ENCODE measurements at regions not wholly inside any gene's neighbourhood (a gene's known extent, or its start where the extent isn't known, plus 50 kb on each side); places are given as distances from the start of the nearest gene placed in this dataset.
"Not testable (repeated sequence)": the region's sequence is repeated elsewhere in the genome, so short reads cannot be mapped to it uniquely, and the experiment has no call there.

DNA sequence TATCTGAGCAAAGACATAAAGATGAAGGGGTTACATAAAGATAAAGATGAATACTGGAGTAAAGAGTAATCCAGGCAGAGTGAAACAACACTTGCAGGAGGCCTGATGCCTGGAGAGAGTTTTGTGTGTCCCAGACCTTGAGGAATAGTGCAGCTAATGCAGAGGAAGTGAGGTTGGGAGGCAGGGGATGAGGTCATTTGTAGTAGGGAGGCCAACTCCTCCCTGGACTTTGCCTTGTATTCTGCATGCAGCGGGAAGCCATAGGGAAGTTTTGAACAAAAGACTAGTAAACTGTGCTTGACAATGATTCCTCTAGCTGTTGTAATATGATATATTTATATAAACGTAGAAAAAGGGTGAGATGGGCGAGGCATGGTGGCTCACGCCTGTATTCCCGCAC, 356.6 kb downstream of the KCNJ2 start:
- no peak for FAIRE-seq

DNA sequence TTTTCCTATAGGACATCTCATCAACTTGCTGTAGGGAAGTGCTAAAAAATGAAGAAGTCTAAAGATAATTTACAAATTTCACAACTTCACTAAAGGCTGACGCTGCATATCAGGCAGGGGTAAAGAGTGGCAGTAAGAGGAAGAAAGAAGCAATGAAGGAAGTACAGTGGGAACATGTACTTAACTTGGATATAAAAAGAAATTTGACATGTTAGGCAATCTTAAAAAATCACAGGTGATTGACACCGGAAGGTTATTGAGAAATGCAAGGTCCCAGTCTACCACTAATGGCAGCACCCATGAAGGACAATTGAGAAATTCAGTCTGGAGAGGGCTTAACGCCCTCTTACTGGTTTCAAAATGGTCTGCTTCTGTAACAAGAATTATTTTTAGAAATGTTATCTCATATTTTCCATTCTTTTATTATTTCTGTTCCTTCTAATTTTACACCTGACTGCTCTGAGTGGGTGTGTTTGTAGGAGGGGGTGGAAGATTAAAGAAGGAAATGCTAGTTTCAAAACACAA, 358.1 kb downstream of the KCNJ2 start:
- FAIRE-seq, result no peak

GRCh38 chr17:70533427-70533826, 364.1 kb downstream of the KCNJ2 start:
- no peak for FAIRE-seq

DNA sequence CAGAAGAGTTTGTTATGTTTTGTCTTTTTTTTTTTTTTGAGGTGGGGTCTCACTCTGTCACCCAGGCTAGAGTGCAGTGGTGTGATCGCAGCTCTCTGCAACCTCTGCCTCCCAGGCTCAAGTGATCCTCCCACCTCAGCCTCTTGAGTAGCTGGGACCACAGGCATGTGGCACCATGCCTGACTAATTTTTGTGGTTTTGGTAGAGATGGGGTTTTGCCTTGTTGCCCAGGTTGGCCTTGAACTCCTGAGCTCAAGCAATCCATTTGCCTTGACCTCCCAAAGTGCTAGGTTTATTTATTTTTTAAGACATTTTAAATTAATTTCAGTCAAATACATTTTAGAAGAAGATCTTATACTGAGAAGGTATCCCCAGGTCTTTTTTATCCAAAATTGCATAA, 366.7 kb downstream of the KCNJ2 start:
- no peak for FAIRE-seq

GRCh38 chr17:70539132-70539924, 370.0 kb downstream of the KCNJ2 start:
- no peak for FAIRE-seq

DNA sequence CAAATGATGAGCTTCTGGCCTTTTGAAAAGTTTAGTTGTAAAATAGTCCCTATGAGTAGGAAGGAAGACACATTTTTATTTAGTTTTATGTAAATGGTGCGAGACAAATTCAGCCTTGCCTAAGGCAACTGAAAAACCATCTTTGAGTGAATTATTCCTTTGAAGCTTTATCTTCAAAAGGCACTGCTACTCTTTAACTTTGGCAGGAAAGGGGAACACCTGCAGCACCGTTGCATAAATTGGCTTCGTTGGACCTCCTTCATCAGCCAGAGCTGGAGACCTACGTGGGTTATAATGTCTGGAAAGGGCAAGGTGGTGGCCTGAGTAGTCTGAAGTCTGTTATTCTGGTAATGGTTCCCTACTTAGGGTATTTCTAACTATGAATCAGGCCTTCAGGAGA, 373.5 kb downstream of the KCNJ2 start:
- FAIRE-seq, result no peak

- FAIRE-seq, result no peak
Observed at GRCh38 chr17:70544317-70544716, 375.0 kb downstream of the KCNJ2 start.

GRCh38 chr17:70552230-70552981, 383.1 kb downstream of the KCNJ2 start:
- peak; percentile 72 for FAIRE-seq

- FAIRE-seq, result no peak
Observed at GRCh38 chr17:70552982-70553334, 383.6 kb downstream of the KCNJ2 start.

GRCh38 chr17:70555723-70556122, 386.4 kb downstream of the KCNJ2 start:
- no peak for FAIRE-seq

GRCh38 chr17:70558821-70559220, 389.5 kb downstream of the KCNJ2 start:
- FAIRE-seq, result no peak

- FAIRE-seq, result peak; percentile 72
Observed at GRCh38 chr17:70560471-70560870, 391.1 kb downstream of the KCNJ2 start.

- FAIRE-seq, result no peak
Observed at GRCh38 chr17:70562137-70562536, 392.8 kb downstream of the KCNJ2 start.

DNA sequence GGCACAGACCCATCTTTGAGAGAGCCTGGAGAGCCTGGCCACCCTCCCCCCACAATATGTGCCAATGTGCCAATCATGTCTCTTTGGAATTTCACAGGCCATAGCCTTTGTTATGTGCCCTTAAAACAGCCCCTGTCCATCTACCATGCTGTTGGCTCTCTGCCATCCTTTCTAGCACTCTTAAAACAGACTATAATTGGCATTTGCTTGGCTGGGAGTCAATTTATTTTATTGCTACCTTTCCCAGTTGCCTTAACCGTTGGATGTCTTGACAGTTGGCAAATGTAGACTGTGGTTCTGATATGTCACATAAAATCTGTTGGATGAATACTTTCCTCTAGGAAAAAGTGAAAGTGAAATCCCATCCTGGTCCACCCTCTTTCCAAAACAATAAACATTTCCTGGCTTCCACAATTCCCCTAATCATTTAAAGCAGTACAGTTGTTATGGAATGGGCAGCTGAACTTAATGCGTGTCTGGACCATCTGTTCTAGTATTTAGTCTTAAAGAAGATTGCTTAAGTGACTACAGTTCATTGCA, 394.0 kb downstream of the KCNJ2 start:
- no peak for FAIRE-seq

- FAIRE-seq, result no peak
Observed at GRCh38 chr17:70564006-70564620, 394.8 kb downstream of the KCNJ2 start.

DNA sequence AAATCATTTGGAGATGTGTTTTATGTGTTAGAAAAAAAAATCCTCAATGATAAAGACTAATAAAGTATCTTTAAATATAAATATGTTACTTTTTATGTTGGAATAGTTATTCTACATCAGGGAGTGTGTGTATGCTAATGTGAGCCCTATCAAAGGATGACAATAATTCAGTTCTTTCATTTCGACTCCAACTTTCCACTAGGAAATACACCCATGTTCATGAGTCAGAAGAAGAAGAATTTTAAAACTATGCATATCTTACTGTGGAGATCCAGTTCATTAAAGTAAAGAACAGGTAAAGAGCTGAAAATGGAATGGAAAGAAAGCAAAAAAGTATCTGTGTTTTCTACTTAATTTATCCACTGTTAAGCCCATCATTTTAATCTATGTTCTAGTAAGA, 399.8 kb downstream of the KCNJ2 start:
- no peak for FAIRE-seq

DNA sequence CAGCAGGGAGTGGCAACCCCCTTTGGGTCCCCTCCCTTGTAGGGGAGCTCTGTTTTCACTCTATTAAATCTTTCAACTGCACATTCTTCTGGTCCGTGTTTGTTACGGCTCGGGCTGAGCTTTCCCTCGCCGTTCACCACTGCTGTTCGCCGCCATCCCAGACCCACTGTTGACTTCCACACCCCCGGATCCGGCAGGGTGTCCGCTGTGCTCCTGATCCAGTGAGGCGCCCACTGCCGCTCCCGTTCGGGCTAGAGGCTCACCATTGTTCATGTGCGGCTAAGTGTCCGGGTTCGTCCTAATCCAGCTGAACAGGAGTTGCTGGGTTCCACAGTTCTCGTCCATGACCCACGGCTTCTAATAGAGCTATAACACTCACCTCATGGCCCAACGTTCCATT, 408.1 kb downstream of the KCNJ2 start:
- FAIRE-seq, result no peak

- no peak for FAIRE-seq
Observed at GRCh38 chr17:70581459-70581858, 412.1 kb downstream of the KCNJ2 start.

GRCh38 chr17:70582777-70583176, 413.4 kb downstream of the KCNJ2 start:
- no peak for FAIRE-seq

- FAIRE-seq, result no peak
Observed at GRCh38 chr17:70584255-70584654, 414.9 kb downstream of the KCNJ2 start.

DNA sequence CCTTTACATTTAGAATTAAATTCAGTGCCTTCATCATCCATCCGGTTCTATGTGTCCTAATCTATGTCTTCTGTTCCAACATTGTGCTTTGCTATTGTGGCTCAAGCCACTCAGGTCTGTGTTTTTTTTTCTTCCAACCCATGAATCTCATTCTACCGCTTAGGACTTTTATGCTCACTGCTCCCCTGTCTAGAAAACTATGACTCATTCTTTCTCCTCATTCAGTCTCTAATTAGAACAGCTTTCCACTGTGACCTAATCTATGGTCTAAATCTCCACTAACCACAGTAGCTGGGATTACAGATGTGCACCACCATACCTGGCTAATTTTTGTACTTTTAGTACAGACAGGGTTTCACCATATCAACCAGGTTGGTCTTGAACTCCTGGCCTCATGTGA, 418.7 kb downstream of the KCNJ2 start:
- no peak for FAIRE-seq

- FAIRE-seq, result no peak
Observed at GRCh38 chr17:70597774-70598173, 428.4 kb downstream of the KCNJ2 start.

- FAIRE-seq, result peak; percentile 91
Observed at GRCh38 chr17:70599198-70599597, 429.9 kb downstream of the KCNJ2 start.

GRCh38 chr17:70599945-70600344, 430.6 kb downstream of the KCNJ2 start:
- FAIRE-seq, result not testable (repeated sequence)
